ENCODE measurements at regions not wholly inside any gene's neighbourhood (a gene's known extent, or its start where the extent isn't known, plus 50 kb on each side); places are given as distances from the start of the nearest gene placed in this dataset.

DNA sequence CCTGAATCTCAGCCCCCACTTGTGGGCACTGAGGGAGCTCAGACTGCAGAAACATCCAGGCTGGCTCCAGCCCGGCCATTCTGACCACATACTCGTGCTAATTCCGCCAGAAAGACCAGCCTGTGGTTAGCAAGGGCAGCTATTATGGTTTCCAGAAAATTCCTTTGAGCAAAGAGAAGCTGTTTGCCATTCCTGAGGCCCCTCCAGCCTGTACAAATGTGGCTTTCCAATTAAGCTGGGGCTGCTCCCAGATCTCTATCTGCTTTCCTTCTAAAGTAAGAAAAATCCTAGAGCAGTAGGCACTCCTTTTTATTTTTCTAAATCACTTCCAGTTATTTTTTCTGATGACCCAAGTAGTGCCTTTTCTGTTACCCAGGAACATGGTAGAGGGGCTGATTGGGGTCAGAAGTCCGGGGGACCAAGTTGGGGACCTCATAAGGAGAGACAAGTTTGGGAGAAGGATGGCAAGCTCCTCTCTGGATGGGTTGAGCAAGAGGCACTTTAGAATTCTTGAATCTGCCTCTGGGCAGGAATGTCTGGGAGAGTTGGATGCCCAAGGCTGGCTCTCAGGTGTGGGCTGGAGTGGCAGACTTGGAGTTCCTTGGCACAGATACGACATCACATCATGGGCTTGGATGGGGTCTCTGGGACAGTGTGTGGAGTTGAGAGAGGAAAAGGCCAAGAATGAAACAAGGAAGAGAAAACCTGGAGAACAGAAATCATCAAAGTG, 83.3 kb upstream of the TNRC6C start:
- TF ChIP-seq POLR2AphosphoS5 (IDR thresholded peaks at IDR 0.05; ENCODE audit: low read depth, low read length) (no peak), SIN3A (IDR thresholded peaks at IDR 0.05; ENCODE audit: borderline replicate concordance, insufficient read depth, low read length) (no peak), TAF1 (IDR thresholded peaks at IDR 0.05; ENCODE audit: borderline replicate concordance, insufficient read depth, low read length) (no peak)
- TF ChIP-seq, protein P1, sequence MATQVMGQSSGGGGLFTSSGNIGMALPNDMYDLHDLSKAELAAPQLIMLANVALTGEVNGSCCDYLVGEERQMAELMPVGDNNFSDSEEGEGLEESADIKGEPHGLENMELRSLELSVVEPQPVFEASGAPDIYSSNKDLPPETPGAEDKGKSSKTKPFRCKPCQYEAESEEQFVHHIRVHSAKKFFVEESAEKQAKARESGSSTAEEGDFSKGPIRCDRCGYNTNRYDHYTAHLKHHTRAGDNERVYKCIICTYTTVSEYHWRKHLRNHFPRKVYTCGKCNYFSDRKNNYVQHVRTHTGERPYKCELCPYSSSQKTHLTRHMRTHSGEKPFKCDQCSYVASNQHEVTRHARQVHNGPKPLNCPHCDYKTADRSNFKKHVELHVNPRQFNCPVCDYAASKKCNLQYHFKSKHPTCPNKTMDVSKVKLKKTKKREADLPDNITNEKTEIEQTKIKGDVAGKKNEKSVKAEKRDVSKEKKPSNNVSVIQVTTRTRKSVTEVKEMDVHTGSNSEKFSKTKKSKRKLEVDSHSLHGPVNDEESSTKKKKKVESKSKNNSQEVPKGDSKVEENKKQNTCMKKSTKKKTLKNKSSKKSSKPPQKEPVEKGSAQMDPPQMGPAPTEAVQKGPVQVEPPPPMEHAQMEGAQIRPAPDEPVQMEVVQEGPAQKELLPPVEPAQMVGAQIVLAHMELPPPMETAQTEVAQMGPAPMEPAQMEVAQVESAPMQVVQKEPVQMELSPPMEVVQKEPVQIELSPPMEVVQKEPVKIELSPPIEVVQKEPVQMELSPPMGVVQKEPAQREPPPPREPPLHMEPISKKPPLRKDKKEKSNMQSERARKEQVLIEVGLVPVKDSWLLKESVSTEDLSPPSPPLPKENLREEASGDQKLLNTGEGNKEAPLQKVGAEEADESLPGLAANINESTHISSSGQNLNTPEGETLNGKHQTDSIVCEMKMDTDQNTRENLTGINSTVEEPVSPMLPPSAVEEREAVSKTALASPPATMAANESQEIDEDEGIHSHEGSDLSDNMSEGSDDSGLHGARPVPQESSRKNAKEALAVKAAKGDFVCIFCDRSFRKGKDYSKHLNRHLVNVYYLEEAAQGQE (IDR thresholded peaks at IDR 0.05; ENCODE audit: insufficient read depth in 1 of 2, low read depth in 2 of 2, low read length in 2 of 2): no peak

All from PFSK-1 (cell line).